Osteocyte (in vitro differentiated cells): ENCODE measurements at regions not wholly inside any gene's neighbourhood (a gene's known extent, or its start where the extent isn't known, plus 50 kb on each side); places are given as distances from the start of the nearest gene placed in this dataset.
A peak's percentile ranks its signal among the peaks of the same experiment; 100 is the strongest.

Experiments used
- DNase-seq: peaks from one replicate; pipeline ENCODE4 v3.0.0; 2021; ENCODE audit warnings: mixed read lengths; ENCODE audit not compliant: unreplicated experiment; ENCODE audit errors: extremely low spot score
- H3K27ac Mint-ChIP-seq: one replicate; pipeline ENCODE4 v1.8.0; 2021; ENCODE audit warnings: mild to moderate bottlenecking, mixed read lengths; ENCODE audit not compliant: unreplicated experiment
- H3K27me3 Mint-ChIP-seq: one replicate; pipeline ENCODE4 v1.8.0; 2021; ENCODE audit warnings: mixed read lengths; ENCODE audit not compliant: unreplicated experiment
- H3K36me3 Mint-ChIP-seq: one replicate; pipeline ENCODE4 v1.8.0; 2021; ENCODE audit warnings: mixed read lengths; ENCODE audit not compliant: unreplicated experiment
- H3K4me1 Mint-ChIP-seq: one replicate; pipeline ENCODE4 v1.8.0; 2021; ENCODE audit warnings: mixed read lengths; ENCODE audit not compliant: unreplicated experiment
- H3K4me3 Mint-ChIP-seq: one replicate; pipeline ENCODE4 v1.8.0; 2021; ENCODE audit warnings: mild to moderate bottlenecking, moderate library complexity, mixed read lengths; ENCODE audit not compliant: unreplicated experiment
- H3K9me3 Mint-ChIP-seq: one replicate; pipeline ENCODE4 v1.8.0; 2021; ENCODE audit warnings: mixed read lengths; ENCODE audit not compliant: unreplicated experiment
- TF ChIP-seq, protein P1 (sequence below): fragments of 200-600 bp; sonication (generic); IDR thresholded peaks from 2 replicates; pipeline ENCODE4 v1.5.0; 2021; ENCODE audit warnings: antibody characterized with exemption, mild to moderate bottlenecking, moderate library complexity

- Mint-ChIP-seq H3K9me3 (peaks cover 4% of the 10 kb centered on the region), H3K4me3 (no peak overlapping the region), H3K36me3 (peaks cover 1% of the 10 kb centered on the region), H3K27me3 (no peaks in the 10 kb centered on the region), H3K4me1 (peaks cover 22% of the 10 kb centered on the region), H3K27ac (no peak overlapping the region)
- DNase-seq, result no peak
- TF ChIP-seq, protein P1, sequence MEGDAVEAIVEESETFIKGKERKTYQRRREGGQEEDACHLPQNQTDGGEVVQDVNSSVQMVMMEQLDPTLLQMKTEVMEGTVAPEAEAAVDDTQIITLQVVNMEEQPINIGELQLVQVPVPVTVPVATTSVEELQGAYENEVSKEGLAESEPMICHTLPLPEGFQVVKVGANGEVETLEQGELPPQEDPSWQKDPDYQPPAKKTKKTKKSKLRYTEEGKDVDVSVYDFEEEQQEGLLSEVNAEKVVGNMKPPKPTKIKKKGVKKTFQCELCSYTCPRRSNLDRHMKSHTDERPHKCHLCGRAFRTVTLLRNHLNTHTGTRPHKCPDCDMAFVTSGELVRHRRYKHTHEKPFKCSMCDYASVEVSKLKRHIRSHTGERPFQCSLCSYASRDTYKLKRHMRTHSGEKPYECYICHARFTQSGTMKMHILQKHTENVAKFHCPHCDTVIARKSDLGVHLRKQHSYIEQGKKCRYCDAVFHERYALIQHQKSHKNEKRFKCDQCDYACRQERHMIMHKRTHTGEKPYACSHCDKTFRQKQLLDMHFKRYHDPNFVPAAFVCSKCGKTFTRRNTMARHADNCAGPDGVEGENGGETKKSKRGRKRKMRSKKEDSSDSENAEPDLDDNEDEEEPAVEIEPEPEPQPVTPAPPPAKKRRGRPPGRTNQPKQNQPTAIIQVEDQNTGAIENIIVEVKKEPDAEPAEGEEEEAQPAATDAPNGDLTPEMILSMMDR, result no peak
Measured at GRCh38 chr5:53160895-53161294, 51.3 kb upstream of the MOCS2 start.

DNA sequence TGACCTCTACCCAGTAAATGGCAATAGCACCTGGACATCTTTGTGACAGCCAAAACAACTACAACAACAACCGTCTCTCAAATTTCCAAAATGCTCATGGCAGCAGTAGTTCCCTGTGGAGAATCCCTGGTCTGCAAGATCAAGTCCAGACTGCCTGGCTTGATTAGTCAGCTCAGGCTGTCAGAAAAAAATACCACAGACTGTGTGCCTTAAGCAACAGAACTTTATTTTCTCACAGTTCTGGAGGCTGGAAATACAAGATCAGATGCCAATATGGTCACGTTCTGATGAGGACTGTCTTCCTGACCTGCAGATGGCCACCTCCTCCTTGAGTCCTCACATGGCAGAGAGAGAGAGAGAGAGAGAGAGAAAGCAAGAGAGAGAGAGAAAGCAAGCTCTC lies 52.3 kb upstream of the MOCS2 start:
- no peak overlapping the region for H3K4me3 Mint-ChIP-seq
- peaks cover 27% of the 10 kb centered on the region for H3K4me1 Mint-ChIP-seq
- TF ChIP-seq, protein P1, result no peak
- H3K36me3 Mint-ChIP-seq, result peaks cover 1% of the 10 kb centered on the region
- peaks cover 4% of the 10 kb centered on the region for H3K9me3 Mint-ChIP-seq
- H3K27me3 Mint-ChIP-seq, result no peaks in the 10 kb centered on the region
- H3K27ac Mint-ChIP-seq, result peak overlapping the region; percentile 83
- DNase-seq, result no peak

DNA sequence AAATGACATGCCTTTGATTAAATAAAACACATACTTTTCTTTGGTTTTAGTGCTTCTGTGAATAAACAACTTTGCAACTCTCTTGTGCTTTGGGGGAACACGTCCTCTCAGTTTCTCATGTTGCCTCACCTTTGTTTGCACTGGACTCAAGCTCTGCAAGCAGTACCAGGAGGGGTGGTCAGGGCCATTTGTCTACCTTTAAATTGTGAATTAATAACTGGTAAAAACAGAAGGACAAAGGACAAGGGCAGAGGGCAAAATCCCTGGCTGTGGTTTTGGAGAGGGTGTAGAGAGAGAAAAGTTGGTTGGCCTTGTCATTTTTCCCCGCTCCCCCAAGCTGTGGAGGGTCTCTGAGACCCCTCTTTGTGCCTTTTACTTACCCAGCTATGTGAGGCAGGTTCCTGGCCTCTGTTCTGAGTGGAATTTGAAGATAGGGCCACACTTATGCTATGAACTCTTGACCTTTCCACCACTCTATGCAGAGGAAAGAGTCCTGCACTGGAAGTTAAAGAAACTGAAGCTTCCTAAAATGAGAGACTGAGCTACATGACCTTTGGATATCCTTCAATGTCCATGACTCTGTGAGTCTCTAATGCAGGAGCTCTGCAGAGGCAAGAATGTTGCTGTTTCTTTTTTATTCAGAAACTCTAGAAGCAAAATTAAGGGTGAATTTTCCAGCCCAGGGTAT lies 55.1 kb upstream of the MOCS2 start:
- peaks cover 46% of the 10 kb centered on the region for H3K4me1 Mint-ChIP-seq
- TF ChIP-seq, protein P1, result no peak
- H3K9me3 Mint-ChIP-seq, result no peaks in the 10 kb centered on the region
- no peak overlapping the region for H3K27ac Mint-ChIP-seq
- DNase-seq, result no peak
- no peaks in the 10 kb centered on the region for H3K27me3 Mint-ChIP-seq
- peaks cover 1% of the 10 kb centered on the region for H3K36me3 Mint-ChIP-seq
- no peak overlapping the region for H3K4me3 Mint-ChIP-seq

DNA sequence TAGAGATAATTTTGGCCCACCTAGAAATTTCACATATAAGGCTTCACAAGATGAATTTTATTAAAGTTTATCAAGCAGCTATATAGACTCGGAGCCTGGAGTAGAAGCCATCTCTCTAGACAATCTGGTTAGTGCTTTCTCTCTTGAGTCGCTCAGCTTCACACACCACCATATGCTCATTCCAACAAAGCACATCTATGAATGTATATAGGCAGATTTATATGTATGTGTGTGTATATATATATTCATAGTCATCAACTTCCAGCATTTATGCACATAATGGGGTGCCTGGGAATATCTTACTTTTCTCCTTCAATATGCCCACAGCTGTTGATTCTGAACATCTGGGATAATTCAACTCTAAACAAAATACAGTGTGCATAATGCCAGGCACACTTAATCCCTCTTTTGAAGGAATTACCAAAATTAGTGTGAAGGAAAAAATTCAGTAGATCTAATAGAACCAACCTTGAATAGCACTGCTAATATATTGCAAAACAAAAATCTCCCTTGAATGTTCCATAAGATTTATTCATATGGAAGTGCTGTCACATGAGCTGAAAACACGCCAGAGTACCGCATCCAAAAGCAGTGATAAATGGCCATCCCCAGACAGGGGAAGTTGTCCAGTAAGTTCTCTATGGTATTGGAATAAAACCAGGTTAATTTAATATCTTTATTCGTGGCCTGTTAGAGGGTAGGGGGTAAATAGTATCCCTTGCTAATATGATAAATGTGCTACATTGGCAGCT lies 56.0 kb upstream of the MOCS2 start:
- no peak overlapping the region for H3K27ac Mint-ChIP-seq
- no peaks in the 10 kb centered on the region for H3K27me3 Mint-ChIP-seq
- TF ChIP-seq, protein P1, result no peak
- no peaks in the 10 kb centered on the region for H3K9me3 Mint-ChIP-seq
- no peak for DNase-seq
- H3K4me1 Mint-ChIP-seq, result peaks cover 46% of the 10 kb centered on the region
- no peak overlapping the region for H3K4me3 Mint-ChIP-seq
- H3K36me3 Mint-ChIP-seq, result peaks cover 1% of the 10 kb centered on the region

DNA sequence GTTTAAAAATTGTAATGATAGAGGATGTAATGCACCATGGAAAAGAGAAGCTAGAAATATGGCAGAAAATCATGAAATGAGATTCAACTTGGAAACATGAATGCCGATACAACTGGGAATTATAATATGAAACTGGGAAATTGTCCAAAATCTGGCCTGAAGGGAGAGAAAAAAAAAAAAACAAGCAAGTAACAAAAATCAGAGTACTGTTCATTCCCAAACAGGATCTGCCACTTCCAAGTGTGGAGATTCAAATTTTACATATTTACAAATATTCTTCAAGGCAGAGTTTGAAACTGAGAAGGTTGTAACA lies 56.6 kb upstream of the MOCS2 start:
- Mint-ChIP-seq H3K27ac (no peak overlapping the region), H3K4me1 (peaks cover 42% of the 10 kb centered on the region), H3K36me3 (peaks cover 1% of the 10 kb centered on the region), H3K27me3 (no peaks in the 10 kb centered on the region), H3K4me3 (no peak overlapping the region), H3K9me3 (no peaks in the 10 kb centered on the region)
- TF ChIP-seq, protein P1, result no peak
- DNase-seq, result no peak
